ENCODE measurements at regions not wholly inside any gene's neighbourhood (a gene's known extent, or its start where the extent isn't known, plus 50 kb on each side); places are given as distances from the start of the nearest gene placed in this dataset.
"Not testable (repeated sequence)": the region's sequence is repeated elsewhere in the genome, so short reads cannot be mapped to it uniquely, and the experiment has no call there.

DNA sequence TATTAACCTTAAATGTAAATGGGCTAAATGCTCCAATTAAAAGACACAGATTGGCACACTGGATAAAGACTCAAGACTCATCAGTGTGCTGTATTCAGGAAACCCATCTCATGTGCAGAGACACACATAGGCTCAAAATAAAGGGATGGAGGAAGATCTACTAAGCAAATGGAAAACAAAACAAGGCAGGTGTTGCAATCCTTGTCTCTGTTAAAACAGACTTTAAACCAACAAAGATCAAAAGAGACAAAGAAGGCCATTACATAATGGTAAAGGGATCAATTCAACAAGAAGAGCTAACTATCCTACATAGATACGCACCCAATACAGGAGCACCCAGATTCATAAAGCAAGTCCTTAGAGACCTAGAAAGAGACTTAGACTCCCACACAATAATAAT is 80.1 kb upstream of the NPSR1 start:
- not testable (repeated sequence) for DNase-seq (ENCODE audit: low read depth in 2 of 2, low spot score in 1 of 2)

GRCh38 chr7:34581698-34582097 is 76.3 kb upstream of the NPSR1 start:
- DNase-seq (ENCODE audit: low read depth in 2 of 2, low spot score in 1 of 2), result not testable (repeated sequence)

DNA sequence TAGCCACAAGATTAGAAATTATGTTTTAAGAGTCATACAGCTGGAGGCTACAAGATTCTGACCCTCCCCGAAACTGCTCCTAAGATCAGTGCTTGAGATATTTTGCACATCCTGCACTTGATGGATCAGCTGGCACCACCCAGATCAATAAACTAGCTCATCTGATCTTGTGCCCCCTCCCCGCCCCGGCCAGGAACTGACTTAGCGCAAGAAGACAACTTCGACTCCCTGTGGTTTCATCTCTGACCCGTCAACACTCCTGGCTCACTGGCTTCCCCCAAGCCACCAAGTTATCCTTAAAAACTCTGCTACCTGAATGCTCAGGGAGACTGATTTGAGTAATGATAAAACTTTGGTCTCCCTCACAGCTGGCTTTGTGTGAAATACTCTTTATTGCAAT is 73.5 kb upstream of the NPSR1 start:
- DNase-seq (ENCODE audit: low read depth in 2 of 2, low spot score in 1 of 2), result no peak

DNA sequence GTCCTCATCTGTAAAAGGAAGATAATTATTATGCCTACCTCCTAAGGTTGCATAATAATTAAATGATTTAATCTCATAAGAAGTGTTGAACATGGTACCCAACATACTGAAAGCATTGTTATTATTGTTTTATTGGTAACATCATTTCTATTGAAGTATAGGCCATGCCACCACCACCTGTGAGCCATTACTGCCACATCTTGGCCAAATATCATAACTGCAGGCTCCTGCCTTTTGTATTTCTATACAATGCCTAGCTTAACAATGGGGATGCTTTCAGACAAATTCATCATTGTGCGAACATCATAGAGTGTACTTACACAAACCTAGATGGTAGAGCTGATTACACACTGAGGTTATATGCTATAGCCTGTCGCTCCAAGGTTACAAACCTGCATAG is 61.1 kb upstream of the NPSR1 start:
- no peak for DNase-seq (ENCODE audit: low read depth in 2 of 2, low spot score in 1 of 2)

GRCh38 chr7:34603711-34604444 is 54.1 kb upstream of the NPSR1 start:
- no peak for DNase-seq (ENCODE audit: low read depth in 2 of 2, low spot score in 1 of 2)

Data from stimulated activated CD8-positive, alpha-beta memory T cell treated with anti-CD3 and anti-CD28 coated beads, Interleukin-4, amount 100 ng/mL, for 1 hour (primary cell).